Fibroblast of lung (primary cell): ENCODE measurements at regions not wholly inside any gene's neighbourhood (a gene's known extent, or its start where the extent isn't known, plus 50 kb on each side); places are given as distances from the start of the nearest gene placed in this dataset.

ENCODE experiments used
- DNase-seq, 2 donors: peaks; one replicate each; pipeline versions ENCODE4 v3.0.0 to v3.0.0-alpha.2; 2010; ENCODE audit warnings: low read depth in 2 of 2
- H2AFZ ChIP-seq: 2 replicates; pipeline ENCODE4 v1.5.1; 2012; ENCODE audit warnings: low read length, control low read depth, inconsistent platforms
- H3K27ac ChIP-seq: 2 replicates; pipeline ENCODE4 v1.5.1; 2011; ENCODE audit warnings: low read length, control low read depth; ENCODE audit not compliant: insufficient read depth
- H3K27me3 ChIP-seq: 2 replicates; pipeline ENCODE4 v1.5.1; 2011; ENCODE audit warnings: mild to moderate bottlenecking, low read length; ENCODE audit not compliant: control insufficient read depth, insufficient read depth
- H3K36me3 ChIP-seq: 2 replicates; pipeline ENCODE4 v1.5.1; 2011; ENCODE audit warnings: low read length; ENCODE audit not compliant: control insufficient read depth, insufficient read depth
- H3K4me1 ChIP-seq: 2 replicates; pipeline ENCODE4 v1.5.1; 2011; ENCODE audit warnings: low read length; ENCODE audit not compliant: control insufficient read depth, insufficient read depth; ENCODE audit errors: extremely low read depth
- H3K4me2 ChIP-seq: 2 replicates; pipeline ENCODE4 v1.5.1; 2011; ENCODE audit warnings: low read length, control low read depth; ENCODE audit not compliant: insufficient read depth; ENCODE audit errors: extremely low read depth
- H3K4me3 ChIP-seq, 4 experiments: fragments of 200-600 bp in 1 of 4; sonication (generic) in 1 of 4; replicated peaks in 1 of 4; 2 replicates each; pipeline ENCODE4 v1.5.1; 2011 to 2016; ENCODE audit warnings: low read length in 4 of 4, low read depth in 3 of 4, mild to moderate bottlenecking in 3 of 4, control low read depth in 2 of 4, inconsistent platforms in 1 of 4, mixed read lengths in 1 of 4; ENCODE audit not compliant: insufficient read depth in 1 of 4; ENCODE audit errors: control extremely low read depth in 1 of 4
- H3K79me2 ChIP-seq: 2 replicates; pipeline ENCODE4 v1.5.1; 2012; ENCODE audit warnings: mild to moderate bottlenecking, low read length, inconsistent platforms; ENCODE audit not compliant: control insufficient read depth, insufficient read depth
- H3K9ac ChIP-seq: 2 replicates; pipeline ENCODE4 v1.5.1; 2011; ENCODE audit warnings: mild to moderate bottlenecking, low read length, control low read depth; ENCODE audit not compliant: insufficient read depth
- H3K9me3 ChIP-seq: 2 replicates; pipeline ENCODE4 v1.5.1; 2012; ENCODE audit warnings: low read depth, low read length; ENCODE audit not compliant: control insufficient read depth, insufficient read depth
- H4K20me1 ChIP-seq: 2 replicates; pipeline ENCODE4 v1.5.1; 2011; ENCODE audit warnings: low read length; ENCODE audit not compliant: control insufficient read depth, insufficient read depth; ENCODE audit errors: extremely low read depth
- EZH2 ChIP-seq: IDR thresholded peaks from 2 replicates; pipeline ENCODE4 v1.5.1; 2012; ENCODE audit warnings: low read length, control low read depth, mild to moderate bottlenecking; ENCODE audit errors: missing control alignments
- TF ChIP-seq, protein P1 (sequence below), 2 donors: IDR thresholded peaks in 1 of 2; conservative IDR thresholded peaks in 1 of 2; 1 replicate in 1 of 2; 2 replicates in 1 of 2; pipeline ENCODE4 v1.5.1; 2011 to 2012; ENCODE audit warnings: low read length in 2 of 2, control low read depth in 1 of 2, inconsistent platforms in 1 of 2, low read depth in 1 of 2, mild to moderate bottlenecking in 1 of 2

DNA sequence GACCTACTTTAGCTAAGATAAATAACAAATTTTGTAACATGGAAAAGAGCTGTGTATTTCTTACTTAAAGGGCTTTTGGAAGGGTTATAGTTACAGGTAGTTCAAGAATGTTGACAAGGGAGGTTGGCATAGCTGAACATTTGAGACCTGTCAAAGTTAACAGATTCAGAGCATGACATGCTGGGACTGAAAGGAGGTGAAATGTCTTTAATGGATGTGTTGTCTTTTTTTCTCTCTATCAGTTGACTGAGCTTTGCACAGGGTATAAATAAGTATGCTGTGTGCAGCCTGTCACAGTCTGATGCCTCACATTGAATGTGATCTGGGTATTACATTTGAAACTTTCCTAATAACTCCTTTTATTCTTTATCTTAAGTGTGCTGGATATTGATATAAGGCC is 411.9 kb upstream of the ZP4 start:
- no peak overlapping the region for H3K4me2 ChIP-seq
- TF ChIP-seq, protein P1, sequence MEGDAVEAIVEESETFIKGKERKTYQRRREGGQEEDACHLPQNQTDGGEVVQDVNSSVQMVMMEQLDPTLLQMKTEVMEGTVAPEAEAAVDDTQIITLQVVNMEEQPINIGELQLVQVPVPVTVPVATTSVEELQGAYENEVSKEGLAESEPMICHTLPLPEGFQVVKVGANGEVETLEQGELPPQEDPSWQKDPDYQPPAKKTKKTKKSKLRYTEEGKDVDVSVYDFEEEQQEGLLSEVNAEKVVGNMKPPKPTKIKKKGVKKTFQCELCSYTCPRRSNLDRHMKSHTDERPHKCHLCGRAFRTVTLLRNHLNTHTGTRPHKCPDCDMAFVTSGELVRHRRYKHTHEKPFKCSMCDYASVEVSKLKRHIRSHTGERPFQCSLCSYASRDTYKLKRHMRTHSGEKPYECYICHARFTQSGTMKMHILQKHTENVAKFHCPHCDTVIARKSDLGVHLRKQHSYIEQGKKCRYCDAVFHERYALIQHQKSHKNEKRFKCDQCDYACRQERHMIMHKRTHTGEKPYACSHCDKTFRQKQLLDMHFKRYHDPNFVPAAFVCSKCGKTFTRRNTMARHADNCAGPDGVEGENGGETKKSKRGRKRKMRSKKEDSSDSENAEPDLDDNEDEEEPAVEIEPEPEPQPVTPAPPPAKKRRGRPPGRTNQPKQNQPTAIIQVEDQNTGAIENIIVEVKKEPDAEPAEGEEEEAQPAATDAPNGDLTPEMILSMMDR (conservative IDR thresholded peaks at IDR 0.05 in 1 of 2, IDR thresholded peaks at IDR 0.05 in 1 of 2; ENCODE audit: low read depth in 1 of 2, low read length in 2 of 2): no peak
- no peak for TF ChIP-seq EZH2
- no peak overlapping the region for H3K9ac ChIP-seq
- H3K9me3 ChIP-seq: no peaks in the 10 kb centered on the region
- no peak overlapping the region for H3K4me3 ChIP-seq
- no peaks in the 10 kb centered on the region for H3K4me1 ChIP-seq
- no peak overlapping the region for H2AFZ ChIP-seq
- H3K27me3 ChIP-seq: no peaks in the 10 kb centered on the region
- H3K36me3 ChIP-seq: no peaks in the 10 kb centered on the region
- H3K27ac ChIP-seq: no peak overlapping the region
- DNase-seq: no peak
- no peaks in the 10 kb centered on the region for H4K20me1 ChIP-seq
- H3K79me2 ChIP-seq: no peaks in the 10 kb centered on the region

DNA sequence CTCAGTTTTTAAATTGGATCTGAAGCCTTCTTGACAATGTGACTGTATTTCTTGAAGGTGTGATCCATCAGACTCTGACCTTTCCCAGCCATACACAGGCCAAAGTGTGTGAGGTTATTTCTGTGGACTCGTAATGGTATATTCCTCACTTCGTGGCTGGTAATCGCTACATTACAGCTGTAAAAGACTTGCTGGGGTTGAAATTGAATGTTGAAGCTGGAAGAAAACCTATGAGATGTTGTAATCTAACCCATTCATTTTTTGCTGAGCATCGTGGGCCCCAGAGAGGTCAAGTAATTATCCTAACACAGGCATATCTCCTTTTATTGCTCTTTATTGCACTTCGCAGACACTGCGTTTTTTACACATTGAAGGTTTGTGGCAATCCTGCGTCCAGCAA is 405.6 kb upstream of the ZP4 start:
- H3K79me2 ChIP-seq: no peaks in the 10 kb centered on the region
- H3K27ac ChIP-seq: no peak overlapping the region
- H3K4me3 ChIP-seq: no peak overlapping the region
- no peaks in the 10 kb centered on the region for H3K4me1 ChIP-seq
- no peaks in the 10 kb centered on the region for H4K20me1 ChIP-seq
- no peaks in the 10 kb centered on the region for H3K27me3 ChIP-seq
- no peaks in the 10 kb centered on the region for H3K9me3 ChIP-seq
- TF ChIP-seq, protein P1 (conservative IDR thresholded peaks at IDR 0.05 in 1 of 2, IDR thresholded peaks at IDR 0.05 in 1 of 2; ENCODE audit: low read depth in 1 of 2, low read length in 2 of 2): no peak
- no peak for TF ChIP-seq EZH2
- H3K9ac ChIP-seq: no peak overlapping the region
- no peak overlapping the region for H2AFZ ChIP-seq
- no peaks in the 10 kb centered on the region for H3K36me3 ChIP-seq
- no peak overlapping the region for H3K4me2 ChIP-seq
- no peak for DNase-seq

DNA sequence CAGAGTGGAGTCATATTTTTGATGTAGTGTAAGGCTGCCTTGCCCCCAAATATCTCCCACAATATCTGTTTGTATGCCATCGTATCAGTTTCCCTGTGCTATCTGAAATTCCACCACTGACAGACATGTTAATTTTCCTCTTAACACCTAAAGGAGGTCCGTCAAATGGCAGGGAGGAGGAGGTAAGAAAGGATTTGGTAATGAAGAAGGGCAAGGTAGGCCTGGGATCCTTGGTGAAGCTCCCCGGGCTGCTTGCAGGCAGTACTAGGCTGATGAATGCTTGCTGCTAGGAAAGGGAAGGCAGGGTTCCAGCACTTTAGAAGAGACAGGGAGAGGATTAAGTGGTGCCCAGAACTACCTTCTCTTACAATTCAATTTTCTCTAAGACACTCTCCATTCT is 402.4 kb upstream of the ZP4 start:
- no peak overlapping the region for H3K4me3 ChIP-seq
- no peak overlapping the region for H3K9ac ChIP-seq
- no peaks in the 10 kb centered on the region for H3K36me3 ChIP-seq
- DNase-seq: no peak
- no peak overlapping the region for H3K27ac ChIP-seq
- TF ChIP-seq, protein P1 (conservative IDR thresholded peaks at IDR 0.05 in 1 of 2, IDR thresholded peaks at IDR 0.05 in 1 of 2; ENCODE audit: low read depth in 1 of 2, low read length in 2 of 2): no peak
- no peak for TF ChIP-seq EZH2
- H4K20me1 ChIP-seq: no peaks in the 10 kb centered on the region
- H3K4me2 ChIP-seq: no peak overlapping the region
- H3K4me1 ChIP-seq: no peaks in the 10 kb centered on the region
- no peaks in the 10 kb centered on the region for H3K27me3 ChIP-seq
- H3K79me2 ChIP-seq: no peaks in the 10 kb centered on the region
- H3K9me3 ChIP-seq: no peaks in the 10 kb centered on the region
- no peak overlapping the region for H2AFZ ChIP-seq
